Inferior parietal cortex (tissue), 1 donor: ENCODE measurements at regions not wholly inside any gene's neighbourhood (a gene's known extent, or its start where the extent isn't known, plus 50 kb on each side); places are given as distances from the start of the nearest gene placed in this dataset.

Experiments used
- DNase-seq: peaks from one replicate; pipeline ENCODE4 v3.0.0-alpha.2; 2016; ENCODE audit errors: extremely low spot score

- no peak for DNase-seq
Measured at GRCh38 chr2:145029081-145029480, 509.2 kb upstream of the ZEB2 start.

DNA sequence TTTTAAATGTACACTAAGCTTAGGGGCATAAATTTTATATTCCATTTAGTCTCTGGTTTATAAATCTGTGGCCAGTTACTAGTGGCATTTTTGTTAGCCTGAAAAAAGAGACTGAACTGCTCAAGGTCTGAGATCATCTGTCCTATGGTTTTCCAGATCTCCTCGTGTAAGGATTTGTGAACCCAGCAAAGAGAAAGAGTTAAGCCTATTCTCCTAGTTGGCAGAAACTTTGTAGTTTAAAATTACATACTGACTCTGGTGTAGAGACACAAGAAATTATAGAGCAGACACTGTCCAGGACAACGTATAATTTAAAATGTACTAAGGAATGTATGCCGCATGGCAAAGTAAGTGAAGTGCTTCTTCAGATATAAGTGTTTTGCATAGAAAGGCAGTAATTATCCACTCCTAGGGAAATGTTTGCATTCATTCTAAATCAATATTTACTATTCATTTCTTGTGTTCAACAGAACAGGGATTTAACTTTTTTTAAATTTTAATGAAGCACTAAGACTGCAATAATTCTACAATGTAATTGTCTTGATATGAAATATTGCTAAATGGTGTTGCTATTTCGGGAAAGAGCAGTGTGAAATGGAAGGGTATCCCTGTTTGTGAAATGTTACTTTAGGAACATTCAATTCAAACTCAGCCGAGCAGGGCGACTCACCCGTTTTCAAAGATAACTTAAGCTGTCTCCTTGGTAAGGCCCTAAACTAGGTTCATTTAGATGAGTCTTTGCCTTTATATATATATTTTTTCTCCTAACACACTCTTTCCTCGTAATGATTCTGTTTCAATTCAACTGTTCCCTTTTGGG, 508.4 kb upstream of the ZEB2 start:
- no peak for DNase-seq

- DNase-seq: no peak
Measured at GRCh38 chr2:145026456-145027455, 506.8 kb upstream of the ZEB2 start.

DNA sequence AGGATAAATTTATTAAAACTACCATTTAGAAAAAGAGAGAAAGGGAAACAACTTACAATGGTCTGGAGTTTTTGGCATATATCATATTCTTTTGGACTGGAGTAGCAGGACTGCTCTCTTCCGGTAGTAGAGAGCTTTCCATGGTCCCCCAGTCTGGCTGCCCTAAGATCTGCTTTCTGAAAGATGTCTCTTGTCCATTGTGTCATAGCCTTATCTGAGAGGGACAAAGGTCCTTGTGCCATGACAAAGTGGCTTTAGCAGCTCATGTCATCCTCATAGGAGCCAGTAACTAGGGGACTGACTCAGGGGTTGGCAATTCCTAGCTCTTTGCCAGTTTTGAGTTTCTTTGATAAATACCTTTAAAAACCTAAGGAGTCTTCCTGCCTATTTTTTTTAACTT, 505.5 kb upstream of the ZEB2 start:
- no peak for DNase-seq

DNA sequence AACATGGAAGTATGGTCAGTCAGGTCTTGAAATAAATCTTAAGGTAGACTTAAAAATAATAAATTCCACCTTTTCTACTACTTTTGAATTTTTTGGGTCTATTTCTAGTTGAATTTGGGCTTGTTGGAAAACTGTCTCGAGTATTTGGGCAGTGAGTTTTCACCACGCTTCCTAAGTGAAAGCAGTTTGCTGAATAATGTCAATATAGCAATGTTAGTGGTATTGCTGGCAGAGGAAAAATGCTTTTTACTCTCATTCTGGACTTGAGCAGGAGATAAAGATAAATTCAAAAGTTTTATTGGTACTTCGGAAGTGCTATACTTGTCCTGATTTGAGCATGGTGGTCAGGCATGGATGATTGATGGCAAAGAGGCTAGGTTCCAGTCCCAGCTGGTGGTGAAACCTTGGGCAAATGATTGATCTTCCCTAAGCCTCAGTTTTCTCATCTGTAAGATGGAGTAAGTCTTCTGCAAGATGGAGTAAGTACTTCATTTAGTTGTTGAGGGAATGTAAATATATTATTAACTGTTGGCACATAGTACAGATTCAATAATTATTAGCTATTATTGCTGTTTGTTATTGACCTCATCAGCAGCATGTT, 503.5 kb upstream of the ZEB2 start:
- DNase-seq: no peak

GRCh38 chr2:145022666-145023333, 502.9 kb upstream of the ZEB2 start:
- DNase-seq: no peak

GRCh38 chr2:145021962-145022665, 502.2 kb upstream of the ZEB2 start:
- DNase-seq: no peak

DNA sequence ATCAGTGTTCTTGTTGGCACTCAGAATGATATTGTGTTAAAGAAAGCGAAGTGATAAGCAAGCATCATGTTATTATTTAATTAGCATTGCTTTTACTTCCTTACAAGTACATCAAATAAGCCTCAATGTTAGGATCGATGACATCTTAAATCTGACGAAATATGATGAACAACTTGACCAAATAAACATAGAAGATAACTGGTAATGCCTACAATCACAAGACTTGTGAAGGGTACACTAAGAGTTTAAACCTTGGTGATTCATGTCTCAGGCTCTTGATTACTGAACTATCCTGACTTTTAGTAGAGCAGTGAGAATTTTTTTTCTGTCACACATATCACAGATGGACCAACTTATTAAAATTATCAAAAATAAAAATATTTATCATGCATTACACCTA, 500.8 kb upstream of the ZEB2 start:
- no peak for DNase-seq

DNA sequence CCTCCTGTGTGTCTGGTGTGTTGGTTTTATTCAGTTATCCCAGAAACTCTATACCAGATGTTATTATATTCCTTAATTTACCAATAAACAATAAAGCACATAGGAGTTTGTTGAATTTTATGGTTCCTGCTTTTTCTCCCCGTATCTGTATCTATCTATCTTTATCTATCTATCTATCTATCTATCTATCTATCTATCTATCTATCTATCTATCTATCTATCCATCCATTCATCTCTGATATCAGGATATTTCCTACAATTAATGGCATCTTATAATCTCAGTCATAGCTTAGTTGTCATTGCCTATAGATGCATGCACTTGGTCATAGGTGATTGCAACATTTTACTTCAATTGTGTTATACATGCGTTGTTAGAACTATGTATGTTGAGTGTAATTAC, 500.2 kb upstream of the ZEB2 start:
- no peak for DNase-seq

GRCh38 chr2:145018502-145018901, 498.6 kb upstream of the ZEB2 start:
- no peak for DNase-seq

- DNase-seq: no peak
Measured at GRCh38 chr2:145017149-145017548, 497.2 kb upstream of the ZEB2 start.

DNA sequence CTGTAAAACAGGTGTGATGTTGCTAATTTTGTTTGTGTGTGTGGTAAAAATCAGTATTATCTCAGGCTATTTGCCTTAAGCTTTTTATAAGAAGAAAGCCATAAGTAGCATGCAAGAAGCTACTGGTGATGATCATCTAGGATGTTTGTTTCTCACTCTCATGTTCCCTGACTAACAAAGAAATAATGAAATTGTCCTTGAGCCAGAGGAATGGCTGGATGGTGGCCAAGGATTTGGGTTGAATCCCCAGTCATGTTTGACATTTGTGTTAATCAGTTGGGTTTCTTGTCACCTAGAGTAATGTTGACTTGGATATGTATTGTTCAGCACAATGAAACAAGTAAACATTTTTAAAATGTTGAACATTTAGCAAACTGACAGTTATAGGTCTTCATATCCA, 496.8 kb upstream of the ZEB2 start:
- no peak for DNase-seq

DNA sequence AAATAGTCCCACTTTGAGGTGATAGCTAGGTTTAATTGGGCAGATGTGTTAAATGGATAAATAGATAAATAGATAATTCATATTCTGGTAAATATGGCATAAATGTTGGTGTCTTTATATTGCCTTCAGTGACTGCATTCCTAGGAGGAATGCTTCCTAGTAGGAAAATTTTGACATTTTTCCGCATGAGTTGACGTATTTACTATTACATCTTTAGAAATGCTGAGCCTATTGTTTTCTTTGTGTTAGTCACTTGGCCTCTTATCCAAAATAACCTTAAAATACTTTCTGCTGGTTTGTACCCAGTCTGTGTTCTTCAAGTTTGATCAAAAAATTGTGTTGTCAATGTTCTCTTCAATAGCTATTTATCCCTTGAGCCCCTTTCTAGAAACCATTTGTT, 495.6 kb upstream of the ZEB2 start:
- no peak for DNase-seq

GRCh38 chr2:145012806-145013205, 492.9 kb upstream of the ZEB2 start:
- DNase-seq: no peak

GRCh38 chr2:145012214-145012670, 492.3 kb upstream of the ZEB2 start:
- no peak for DNase-seq

GRCh38 chr2:145010635-145011034, 490.7 kb upstream of the ZEB2 start:
- DNase-seq: no peak

DNA sequence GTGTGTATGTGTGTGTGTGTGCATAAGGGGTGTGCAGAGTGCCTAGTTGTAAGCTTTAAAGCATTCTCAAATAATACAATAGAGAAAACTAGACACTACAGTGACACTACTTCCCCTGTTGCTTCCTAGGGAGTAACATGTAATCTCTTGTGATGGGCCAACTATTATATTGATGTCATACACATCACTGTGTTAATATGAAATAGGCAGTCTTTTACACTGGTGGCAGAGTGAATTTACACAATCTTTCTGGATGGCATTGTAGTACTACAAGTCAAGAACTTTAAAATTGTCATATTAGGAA, 488.0 kb upstream of the ZEB2 start:
- DNase-seq: no peak

DNA sequence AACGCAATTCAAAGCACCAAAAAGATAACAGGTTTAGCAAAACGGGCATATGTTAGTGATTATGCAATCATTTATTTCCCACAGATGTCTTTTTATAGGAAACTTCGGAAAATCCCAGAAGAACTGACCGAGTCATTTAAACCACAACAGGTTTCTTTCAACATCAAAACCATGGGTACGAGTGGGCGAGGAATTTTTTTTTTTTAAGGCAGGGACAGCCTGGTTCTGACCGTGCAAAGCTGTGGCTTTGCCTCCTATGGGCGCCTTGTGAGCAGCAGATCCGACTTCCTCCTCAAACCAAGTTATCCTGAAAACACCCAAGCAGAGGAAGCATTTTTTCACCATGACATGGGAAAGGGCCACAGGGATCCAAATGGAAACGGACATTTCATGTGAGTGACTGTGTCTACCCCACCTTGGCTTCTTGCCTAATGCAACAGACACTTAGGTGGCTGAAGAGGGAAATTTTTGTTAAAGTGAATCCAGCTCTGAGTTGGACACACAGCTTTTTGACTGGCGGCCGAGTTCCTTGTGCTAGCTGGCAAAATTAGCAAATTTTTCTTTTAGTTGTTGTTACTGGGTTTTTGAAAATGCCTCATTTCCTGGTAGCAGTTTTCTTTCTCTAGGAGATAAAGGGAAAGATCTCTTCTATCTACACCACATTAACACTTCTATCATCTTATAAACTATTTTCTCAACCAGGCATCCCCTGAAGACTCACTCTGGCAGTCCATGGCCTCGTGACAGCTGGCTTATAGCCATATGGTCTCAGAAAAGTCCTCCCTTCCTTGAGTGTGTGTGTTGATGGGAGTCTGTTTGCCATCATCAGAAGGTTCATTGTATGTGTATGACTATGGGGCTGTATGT, 487.4 kb upstream of the ZEB2 start:
- DNase-seq: no peak

- no peak for DNase-seq
Measured at GRCh38 chr2:145002624-145003023, 482.7 kb upstream of the ZEB2 start.

- no peak for DNase-seq
Measured at GRCh38 chr2:145000376-145000775, 480.5 kb upstream of the ZEB2 start.
